Left cardiac atrium (tissue), 4 donors: ENCODE measurements at regions not wholly inside any gene's neighbourhood (a gene's known extent, or its start where the extent isn't known, plus 50 kb on each side); places are given as distances from the start of the nearest gene placed in this dataset.
"Not testable (repeated sequence)": the region's sequence is repeated elsewhere in the genome, so short reads cannot be mapped to it uniquely, and the experiment has no call there.

Source experiments
- ATAC-seq, 2 donors: fragments of 200-7000 bp; cut with Tn5 transposase; one replicate each; pipeline ENCODE4 v1.9.1; 2020; ENCODE audit warnings: mild to moderate bottlenecking in 2 of 2, moderate library complexity in 2 of 2
- DNase-seq: peaks from one replicate; pipeline ENCODE4 v3.0.0-alpha.2; 2020
- intact Hi-C, 2 donors: fragments of 100-400 bp; cut with DNase I; formaldehyde crosslinking; loops; one replicate each; pipeline versions ENCODE4 v1.14.1 to v1.15.1; 2022 to 2023
- donor health status: DM: no; HTN: yes; CAD: no.
- donor health status: DM: no; HTN: yes; CAD: no; lungs with severe emphysema.
- donor health status: DM: yes; HTN: yes; CAD: no.
- donor health status: Dilated cardiomyopathy.

DNA sequence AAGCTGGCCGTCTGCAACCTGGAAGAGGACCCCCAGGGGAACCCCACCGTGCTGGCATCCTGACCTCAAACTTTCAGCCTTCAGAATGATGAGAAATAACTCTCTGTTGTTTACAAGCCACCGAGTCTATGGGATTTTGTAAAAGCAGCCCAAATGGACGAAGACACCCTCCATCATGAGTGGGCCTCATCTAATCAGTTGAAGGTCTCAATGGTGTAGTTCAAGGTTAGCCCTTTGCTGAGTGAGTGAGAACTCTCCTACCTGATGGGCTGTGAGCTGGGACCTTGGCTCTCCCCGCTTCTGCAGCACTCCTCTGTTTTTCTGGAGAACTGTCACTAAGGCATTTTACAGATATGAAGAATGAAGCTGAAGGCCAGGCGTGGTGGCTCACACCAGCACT is 325.9 kb upstream of the TNRC6C start:
- intact Hi-C loops: no loop called here
- DNase-seq: no peak
- no peak for ATAC-seq

DNA sequence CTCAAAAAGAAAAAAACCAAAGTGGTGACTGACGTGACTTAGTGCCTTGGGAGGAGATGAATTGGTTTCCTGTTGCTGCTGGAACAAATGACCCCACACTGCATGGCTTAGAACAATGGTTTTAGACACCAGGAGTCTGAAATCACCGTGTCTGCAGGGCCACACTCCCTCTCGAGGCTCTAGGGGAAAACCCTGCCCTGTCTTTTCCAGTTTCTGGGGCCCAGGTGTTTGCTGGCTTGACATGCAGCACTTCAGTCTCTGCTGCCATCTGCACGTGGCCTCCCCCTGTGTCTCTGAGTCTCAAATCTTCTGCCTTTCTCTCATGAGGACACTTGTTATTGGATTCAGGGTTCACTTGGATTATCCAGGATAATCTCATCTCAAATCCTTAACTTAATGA is 323.8 kb upstream of the TNRC6C start:
- no peak for ATAC-seq
- no peak for DNase-seq
- intact Hi-C loops: no loop called here

DNA sequence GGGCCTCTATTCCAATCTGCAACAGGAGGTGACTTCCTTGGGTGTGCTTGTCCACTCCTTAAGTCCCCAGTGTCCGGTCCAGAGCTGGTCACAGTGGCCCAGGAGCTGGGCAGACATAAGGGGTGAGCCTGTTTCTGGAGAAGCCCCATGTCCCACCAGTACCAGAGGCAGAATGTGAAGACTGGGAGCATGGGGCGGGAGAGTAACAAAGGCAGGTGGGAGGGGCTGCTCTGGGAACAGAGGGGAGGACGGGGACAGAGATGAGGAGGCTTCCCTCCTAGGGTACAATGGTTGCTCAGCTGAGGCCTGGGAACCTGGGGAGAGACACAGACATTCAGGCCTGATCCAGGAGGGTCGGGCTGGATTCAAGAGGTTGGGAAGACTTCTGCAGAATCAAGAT is 323.3 kb upstream of the TNRC6C start:
- intact Hi-C loops: no loop called here
- no peak for ATAC-seq

DNA sequence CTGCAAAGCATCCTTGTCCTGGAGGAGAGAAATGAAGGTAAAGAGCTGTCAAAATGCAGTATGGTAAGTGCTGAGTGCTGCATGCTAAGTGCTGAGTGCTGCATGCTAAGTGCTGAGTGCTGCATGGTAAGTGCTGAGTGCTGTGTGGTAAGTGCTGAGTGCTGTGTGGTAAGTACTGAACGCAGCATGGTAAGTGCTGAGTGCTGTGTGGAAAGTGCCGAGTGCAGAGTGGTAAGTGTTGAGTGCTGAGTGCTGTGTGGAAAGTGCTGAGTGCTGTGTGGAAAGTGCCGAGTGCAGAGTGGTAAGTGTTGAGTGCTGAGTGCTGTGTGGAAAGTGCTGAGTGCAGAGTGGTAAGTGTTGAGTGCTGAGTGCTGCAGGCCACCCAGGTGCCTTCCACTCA is 322.7 kb upstream of the TNRC6C start:
- ATAC-seq, DNase-seq, intact Hi-C loops: not testable (repeated sequence)

More for the DNA sequence above, 323.3 kb upstream of the TNRC6C start:
- DNase-seq: no peak

DNA sequence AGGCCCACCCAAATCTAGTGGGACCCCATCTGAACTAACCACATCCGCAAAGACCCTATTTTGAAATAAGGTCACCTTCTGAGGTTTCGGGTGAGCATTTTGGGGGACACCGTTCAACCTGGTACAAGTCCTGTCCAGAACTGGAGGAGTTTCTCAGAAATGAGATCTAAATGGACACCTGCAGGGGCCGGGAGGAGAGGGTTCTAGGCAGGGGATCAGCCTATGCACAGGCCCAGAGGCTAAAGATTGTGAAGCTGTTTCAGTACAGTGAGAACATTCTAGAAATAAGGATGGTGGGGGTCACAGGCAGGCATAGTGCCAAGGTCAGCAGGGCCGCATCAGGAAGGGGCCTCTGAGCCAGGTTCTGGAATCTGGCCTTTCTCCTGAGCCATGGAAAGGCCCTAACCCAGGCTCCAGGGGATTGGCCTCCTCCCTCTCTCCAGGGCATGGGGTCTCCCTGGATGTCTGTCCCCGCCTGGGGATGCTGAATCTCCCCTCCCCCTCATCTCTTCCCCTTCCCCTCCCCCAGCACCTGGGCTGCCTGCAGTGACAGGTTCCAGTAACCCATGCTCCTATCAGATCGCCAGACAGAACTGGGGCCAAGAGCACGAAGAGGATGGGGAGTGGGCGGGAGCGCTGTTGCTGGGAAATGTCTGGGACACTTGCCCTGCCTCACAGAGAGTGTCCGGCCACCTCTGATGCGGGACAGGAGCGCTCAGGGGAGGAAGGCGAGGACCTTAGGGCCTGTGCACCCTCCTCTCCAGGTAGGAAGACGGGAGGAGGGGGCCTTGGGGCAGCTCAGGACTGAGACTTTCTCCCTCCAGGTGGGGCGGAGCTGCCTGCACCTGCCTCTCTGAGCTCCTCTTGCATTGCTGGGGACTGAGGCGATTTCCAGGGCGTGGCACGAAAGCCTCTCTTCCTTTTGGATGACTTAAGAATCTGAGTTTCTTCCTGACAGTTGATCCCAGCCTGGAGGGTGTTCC is 321.4 kb upstream of the TNRC6C start:
- intact Hi-C loops: no loop called here
- no peak for DNase-seq
- ATAC-seq: no peak

DNA sequence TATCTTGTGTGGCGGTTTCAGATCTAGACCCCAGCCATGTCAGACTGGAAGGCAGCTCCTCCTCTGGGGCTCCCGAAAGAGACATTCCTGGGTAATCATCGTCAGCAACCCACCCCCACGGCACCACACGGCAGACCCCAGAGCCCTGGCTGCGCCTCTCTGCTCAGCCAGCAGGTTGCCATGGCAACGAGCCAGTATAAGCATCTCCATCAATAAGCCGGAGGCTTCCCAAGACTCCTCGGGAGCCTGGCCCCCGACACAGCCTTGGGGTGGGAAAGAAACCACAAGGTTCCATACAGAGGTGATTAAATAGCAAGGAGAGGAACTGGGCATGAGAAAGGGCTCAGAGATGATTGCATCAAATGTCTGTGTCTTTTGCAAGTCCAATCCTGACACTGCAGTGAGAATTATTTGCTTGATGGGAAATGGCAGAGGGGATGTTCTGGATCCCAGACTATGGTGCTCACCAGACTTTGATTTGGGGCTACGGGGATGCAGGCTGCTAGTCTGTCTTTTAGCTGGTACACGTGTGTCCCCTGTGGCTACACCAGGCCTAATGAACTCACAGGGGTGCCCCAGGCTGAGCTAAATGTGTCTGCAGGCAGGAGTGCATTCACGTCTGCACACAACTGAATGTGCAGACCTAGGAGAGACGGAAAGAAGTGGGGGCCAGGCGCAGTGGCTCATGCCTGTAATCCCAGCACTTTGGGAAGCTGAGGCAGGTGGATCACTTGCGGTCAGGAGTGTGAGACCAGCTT is 320.5 kb upstream of the TNRC6C start:
- DNase-seq (no peak), ATAC-seq (no peak)
- intact Hi-C loops: no loop called here

DNA sequence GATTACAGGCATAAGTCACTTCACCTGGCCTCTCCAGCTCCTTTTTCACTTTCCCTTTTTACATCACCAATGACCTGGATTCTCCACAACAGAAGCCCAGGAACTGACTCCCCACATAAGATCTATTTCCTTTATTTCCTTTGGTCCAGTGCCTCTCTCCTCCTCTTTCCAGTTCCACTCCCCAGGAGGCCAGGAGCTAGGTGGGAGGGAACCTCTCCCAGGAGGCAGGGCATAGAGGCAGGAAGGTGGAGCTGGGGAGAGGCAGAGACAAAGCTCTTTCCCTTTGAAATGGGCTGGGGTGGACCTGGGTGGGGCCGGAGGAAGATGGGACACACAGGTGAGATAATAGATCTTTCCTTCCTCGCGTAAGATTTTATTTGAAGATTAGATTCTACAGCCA is 318.3 kb upstream of the TNRC6C start:
- intact Hi-C loops: no loop called here
- DNase-seq (no peak), ATAC-seq (no peak)

DNA sequence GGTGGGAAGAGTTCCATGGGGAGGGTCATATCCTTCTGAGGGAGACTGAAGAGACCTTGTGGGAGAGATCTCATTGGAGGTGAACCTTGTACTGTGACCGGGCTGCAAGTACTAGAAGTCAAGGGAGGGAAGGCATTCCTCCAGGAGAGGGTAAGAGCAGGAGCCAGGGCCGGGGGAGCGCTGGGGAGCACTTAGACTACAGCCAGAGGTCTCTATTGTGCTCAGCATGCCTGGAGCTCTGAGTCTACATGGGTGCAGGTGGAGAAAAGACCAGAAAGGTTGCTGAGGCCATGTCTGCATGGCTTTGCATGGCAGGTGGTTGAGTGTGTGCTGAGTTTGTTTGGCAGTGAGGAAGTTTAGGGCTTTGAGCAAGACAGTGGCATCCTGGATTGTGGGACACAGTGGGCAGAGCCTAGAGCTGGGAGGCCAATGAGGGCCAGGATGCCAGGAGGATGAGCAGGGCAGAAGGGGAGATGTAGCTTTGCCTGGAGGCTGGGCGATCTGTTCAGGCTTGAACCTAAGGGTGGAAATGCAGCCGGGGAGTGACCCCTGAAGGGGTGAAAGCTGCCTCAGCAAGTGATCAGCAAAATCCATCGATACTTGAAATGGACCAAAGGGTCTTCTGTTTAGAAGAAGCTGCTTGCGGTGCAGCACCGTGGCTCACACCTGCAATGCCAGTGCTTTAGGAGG is 317.4 kb upstream of the TNRC6C start:
- ATAC-seq: no peak
- intact Hi-C loops: no loop called here
- no peak for DNase-seq

DNA sequence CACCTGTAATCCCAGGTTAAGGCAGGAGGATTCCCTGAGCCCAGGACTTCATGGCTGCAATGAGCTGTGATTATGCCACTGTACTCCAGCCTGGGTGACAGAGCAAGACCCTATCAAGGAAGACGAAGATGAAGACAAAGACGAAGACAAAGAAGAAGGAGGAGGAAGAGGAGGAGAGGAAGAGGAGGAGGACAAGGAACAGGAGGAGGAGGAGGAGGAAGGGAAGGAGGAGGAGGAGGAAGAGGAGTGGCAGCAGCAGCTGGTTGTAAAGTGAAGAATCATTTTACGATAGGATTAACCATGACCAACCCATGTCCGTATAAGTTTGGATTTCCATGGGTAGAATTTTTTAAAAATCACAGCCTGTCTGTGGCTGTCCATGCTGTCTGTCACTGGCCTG is 316.8 kb upstream of the TNRC6C start:
- DNase-seq (no peak), ATAC-seq (no peak)

DNA sequence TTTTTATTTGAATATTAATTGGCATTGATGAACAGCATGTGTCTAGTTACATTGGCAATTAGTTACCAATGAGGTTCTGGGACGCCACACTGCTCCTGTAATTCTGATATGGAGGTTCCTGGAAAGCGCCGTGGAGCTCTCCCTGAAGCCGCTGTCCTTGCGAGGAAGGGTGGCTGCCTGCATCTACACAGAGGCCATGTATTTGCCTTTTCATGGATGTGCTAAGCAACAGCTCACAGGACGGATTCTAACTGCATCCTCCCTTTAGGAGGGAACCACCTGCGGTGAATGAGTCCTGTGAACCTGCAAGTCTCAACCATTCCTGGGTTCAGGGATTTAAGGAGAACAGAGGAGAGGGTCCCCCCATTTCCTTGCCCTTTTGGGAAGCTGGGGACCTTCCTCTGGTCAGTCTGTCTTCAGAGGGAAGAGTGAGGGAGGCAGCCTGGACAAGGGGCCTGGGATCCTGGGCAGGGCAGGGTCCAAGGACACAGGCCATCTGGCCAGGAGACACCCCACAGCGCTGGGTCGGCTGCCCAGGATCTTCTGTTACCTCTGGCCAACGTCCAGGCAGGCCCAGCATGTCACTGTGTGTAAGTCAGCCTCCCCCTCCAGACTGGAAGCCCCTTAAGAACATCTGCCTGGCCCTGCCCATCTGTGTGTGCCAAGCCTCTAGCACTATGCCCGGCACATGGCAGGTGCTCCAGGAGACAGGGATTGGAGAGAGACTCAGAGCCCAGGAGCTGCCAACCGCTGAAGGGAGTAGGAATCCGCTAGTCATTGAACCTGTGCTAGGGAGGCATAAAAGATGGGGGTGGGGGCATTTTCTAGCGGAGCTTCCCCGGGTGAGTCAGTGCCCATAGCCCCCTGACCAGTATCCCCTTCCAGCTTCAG is 314.1 kb upstream of the TNRC6C start:
- intact Hi-C loops: no loop called here
- no peak for DNase-seq
- no peak for ATAC-seq

More for the DNA sequence above, 316.8 kb upstream of the TNRC6C start:
- intact Hi-C loops: no loop called here

DNA sequence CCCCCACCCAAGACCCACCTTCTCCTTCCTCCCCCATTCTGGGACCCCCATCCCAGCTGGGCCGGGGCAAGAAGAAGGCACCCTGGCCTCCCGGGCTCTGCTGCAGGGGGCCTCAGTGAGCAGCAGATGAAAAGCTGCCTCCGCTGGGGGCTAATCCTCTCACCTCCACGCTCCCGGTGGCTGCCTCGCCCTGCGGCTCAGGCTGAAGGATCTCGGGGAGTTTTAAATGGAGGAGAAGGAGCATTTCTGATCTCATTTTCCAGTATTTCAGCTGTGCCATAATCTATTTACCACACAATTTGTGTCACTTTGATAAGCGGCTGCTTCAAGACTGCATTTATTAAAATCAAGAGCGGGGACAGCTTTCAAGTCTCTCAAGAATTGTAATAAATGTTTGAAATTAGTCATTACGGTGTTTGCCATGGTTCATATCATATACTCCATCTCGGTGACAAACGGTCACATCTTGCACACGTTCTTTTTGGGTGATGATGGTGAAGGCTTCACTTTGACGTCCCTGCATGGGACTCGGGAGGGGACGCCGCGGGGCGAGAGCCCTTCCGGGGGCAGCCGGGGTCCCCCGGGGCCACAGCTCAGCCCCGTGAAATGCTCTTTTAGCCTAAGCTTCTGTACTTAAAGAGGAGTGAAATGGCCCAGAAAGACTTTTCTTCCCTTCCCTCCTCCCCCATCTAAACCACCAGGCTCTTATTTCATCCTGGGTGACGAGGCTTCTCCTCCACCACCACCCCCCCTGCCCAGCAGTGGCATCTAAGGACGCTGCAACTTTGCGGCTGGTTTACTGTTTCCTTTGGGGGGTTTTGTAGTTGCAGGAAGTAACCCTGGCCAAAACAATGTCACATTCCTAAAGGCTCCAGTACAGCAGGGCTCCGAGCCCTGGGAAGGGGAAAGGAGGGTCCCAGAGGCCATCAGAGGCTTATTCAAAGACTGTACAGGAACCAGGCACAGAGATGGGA is 313.1 kb upstream of the TNRC6C start:
- DNase-seq (no peak), ATAC-seq (no peak)
- intact Hi-C loops: no loop called here

DNA sequence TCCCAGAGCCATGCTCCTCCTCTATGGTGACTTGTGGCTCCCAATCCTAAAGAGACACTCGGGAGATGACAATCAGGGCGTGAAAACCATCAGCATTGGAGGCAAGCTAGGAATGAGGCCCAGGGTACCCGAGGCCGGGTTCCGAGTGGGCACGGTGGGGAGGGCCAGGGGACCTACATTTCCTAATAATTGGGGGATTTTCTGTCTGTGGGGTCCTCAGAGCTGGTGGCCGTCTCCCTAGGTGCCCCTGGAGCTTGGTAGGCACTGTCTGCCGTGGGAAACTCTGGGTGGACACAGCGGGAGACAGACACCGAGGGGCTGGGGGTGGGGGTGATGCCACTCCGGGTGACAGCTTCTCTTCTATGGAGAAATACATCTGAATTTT is 312.5 kb upstream of the TNRC6C start:
- DNase-seq (no peak), ATAC-seq (no peak)
- intact Hi-C loops: no loop called here

DNA sequence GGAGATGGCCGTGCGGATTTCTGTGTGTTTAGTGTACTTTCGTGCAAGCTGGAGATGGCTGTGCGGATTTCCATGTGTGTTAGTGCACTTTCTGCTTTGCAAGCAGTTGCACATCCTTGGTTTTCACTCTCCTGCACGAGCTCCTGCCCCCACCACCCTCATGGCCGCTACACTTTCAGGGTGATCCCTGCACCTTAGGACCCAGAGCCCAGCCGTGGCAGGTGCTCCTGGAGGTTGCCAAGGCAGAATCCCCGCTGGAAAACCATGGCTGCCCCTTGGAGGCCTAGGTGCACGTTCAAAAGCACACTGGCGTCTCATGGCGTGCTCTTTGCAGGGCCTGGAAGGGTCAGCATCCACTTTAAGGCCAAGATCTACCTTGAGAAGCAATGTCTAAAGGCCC is 311.0 kb upstream of the TNRC6C start:
- no peak for ATAC-seq
- intact Hi-C loops: no loop called here
- no peak for DNase-seq

DNA sequence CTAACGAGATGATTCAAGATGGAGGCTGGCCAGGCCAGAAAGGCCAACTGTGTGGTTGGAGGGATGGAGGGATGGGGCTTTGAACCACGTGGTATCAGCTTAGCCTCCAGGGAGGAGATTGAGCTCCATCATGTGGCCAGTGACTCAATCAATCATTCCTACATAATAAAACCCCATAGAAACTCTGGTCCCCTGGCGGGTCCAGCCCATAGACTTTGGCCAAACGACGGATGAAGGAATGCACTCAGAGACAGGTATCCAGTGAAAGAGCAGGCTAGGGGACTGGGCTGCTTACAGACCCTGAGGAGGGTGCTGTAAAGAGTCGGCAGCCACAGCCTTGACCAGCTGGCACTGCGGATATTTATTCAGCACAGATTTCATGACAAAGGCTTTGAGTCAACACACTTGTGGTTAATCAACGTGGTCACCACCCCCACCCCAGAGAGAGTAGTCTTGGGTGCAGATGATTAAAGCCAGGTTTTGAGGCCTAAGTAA is 308.7 kb upstream of the TNRC6C start:
- DNase-seq (no peak), ATAC-seq (no peak)
- intact Hi-C loops: no loop called here

DNA sequence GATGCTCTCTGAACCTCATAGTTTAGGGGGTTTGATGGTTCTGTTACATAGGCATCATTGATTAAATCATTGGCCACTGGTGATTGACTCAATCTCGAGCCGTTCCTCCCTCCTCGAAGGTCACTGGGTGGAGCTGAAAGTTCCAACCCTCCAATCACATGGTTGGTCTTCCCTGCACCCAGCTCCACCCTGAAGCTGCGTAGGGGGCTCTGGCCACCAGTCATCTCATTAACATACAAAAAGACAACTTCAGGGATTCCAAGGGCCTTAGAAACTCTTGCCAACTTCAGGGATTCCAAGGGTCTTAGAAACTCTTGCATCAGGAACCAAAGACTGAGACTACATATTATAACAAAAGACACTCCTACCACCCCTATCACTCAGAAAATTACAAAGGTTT is 306.5 kb upstream of the TNRC6C start:
- ATAC-seq (no peak), DNase-seq (no peak)
- intact Hi-C loops: no loop called here

DNA sequence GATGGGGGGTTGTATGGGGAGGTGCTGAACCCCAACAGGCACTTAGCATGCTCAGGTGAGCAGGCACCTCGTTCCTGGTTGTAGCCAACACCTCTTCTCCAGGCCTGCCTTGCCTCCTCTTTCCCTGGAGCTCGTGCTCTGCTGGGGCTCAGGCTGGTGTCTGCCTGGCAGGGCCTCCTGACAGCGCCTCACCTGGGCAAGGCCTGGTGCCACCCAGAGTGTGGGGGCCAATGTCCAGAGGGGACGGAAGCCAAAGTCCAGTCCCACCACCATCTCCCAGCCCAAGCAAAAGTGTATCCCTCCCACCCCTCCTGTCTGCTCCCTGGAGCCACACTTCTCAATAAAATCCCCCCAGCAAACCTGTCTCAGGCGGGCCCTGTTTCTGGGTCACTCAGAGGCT is 304.2 kb upstream of the TNRC6C start:
- DNase-seq (no peak), ATAC-seq (no peak)
- intact Hi-C loops: no loop called here

DNA sequence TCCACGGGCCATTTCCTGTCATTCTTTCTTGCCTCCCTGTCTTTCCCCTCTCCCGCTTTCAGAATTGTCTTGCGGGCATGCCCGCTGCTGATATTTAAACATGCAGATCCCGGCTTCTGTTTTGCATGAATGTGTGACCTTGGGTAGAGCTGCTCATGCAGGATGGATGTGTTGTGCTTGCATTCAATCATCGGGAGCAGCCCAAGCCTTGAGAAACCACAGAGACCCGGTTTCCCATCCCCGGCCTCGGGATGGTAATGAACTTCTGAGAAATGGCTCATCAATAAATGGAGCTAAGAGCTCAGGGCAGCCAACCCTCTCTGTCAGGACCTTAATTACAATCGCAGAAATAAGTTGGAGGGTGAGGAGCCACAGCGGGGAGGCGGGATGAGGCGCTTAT is 303.7 kb upstream of the TNRC6C start:
- ATAC-seq: no peak
- intact Hi-C loops: no loop called here
- no peak for DNase-seq

DNA sequence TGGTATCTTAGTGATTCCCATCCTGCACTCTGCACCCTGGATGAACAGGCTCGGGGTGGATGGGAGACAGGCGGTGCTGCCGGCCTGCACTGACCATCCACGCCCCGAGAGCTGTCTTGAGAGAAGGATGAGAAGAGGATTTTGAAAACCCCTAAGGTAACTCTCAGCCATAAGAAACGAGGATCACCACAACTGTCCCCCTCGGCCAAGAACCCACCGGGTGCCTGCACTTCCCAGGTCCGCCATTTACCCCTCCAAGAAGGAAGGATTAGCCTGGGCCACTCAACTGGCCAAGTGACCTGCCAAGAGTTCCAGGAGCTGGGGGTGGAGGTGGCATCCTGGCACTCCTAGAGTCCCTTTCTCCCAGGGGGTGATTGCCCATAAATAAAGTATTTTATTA is 302.4 kb upstream of the TNRC6C start:
- intact Hi-C loops: no loop called here
- DNase-seq: no peak
- ATAC-seq: no peak
